ENCODE measurements at regions not wholly inside any gene's neighbourhood (a gene's known extent, or its start where the extent isn't known, plus 50 kb on each side); places are given as distances from the start of the nearest gene placed in this dataset.

GRCh38 chr13:69600811-69601210 is 506.8 kb upstream of the ATXN8OS start:
- H3K4me3 ChIP-seq (ENCODE audit: low read depth, low read length), result no peak overlapping the region
- TF ChIP-seq CTCF (IDR thresholded peaks at IDR 0.05; ENCODE audit: low read depth, low read length), result no peak

GRCh38 chr13:69597088-69597487 is 510.5 kb upstream of the ATXN8OS start:
- no peak overlapping the region for H3K4me3 ChIP-seq (ENCODE audit: low read depth, low read length)
- no peak for TF ChIP-seq CTCF (IDR thresholded peaks at IDR 0.05; ENCODE audit: low read depth, low read length)

GRCh38 chr13:69595181-69595580 is 512.4 kb upstream of the ATXN8OS start:
- TF ChIP-seq CTCF (IDR thresholded peaks at IDR 0.05; ENCODE audit: low read depth, low read length), result no peak
- H3K4me3 ChIP-seq (ENCODE audit: low read depth, low read length), result no peak overlapping the region

GRCh38 chr13:69591437-69591836 is 516.2 kb upstream of the ATXN8OS start:
- TF ChIP-seq CTCF (IDR thresholded peaks at IDR 0.05; ENCODE audit: low read depth, low read length), result no peak
- no peak overlapping the region for H3K4me3 ChIP-seq (ENCODE audit: low read depth, low read length)

- no peak for TF ChIP-seq CTCF (IDR thresholded peaks at IDR 0.05; ENCODE audit: low read depth, low read length)
Observed at GRCh38 chr13:69589531-69590235, 517.9 kb upstream of the ATXN8OS start.

GRCh38 chr13:69585656-69586055 is 522.0 kb upstream of the ATXN8OS start:
- no peak overlapping the region for H3K4me3 ChIP-seq (ENCODE audit: low read depth, low read length)
- no peak for TF ChIP-seq CTCF (IDR thresholded peaks at IDR 0.05; ENCODE audit: low read depth, low read length)

More at GRCh38 chr13:69589531-69590235, 517.9 kb upstream of the ATXN8OS start:
- no peak overlapping the region for H3K4me3 ChIP-seq (ENCODE audit: low read depth, low read length)

- TF ChIP-seq CTCF (IDR thresholded peaks at IDR 0.05; ENCODE audit: low read depth, low read length), result no peak
- H3K4me3 ChIP-seq (ENCODE audit: low read depth, low read length), result no peak overlapping the region
Observed at GRCh38 chr13:69580255-69580654, 527.4 kb upstream of the ATXN8OS start.

All from WI38 (cell line).